Lower leg skin (tissue), 3 donors: ENCODE measurements at regions not wholly inside any gene's neighbourhood (a gene's known extent, or its start where the extent isn't known, plus 50 kb on each side); places are given as distances from the start of the nearest gene placed in this dataset.

ENCODE experiments used
- POLR2A ChIP-seq, 2 donors: fragments of 450-650 bp; IDR thresholded peaks; one replicate each; pipeline ENCODE4 v1.6.1; 2016 to 2017; ENCODE audit warnings: antibody characterized with exemption in 2 of 2, mild to moderate bottlenecking in 1 of 2, moderate library complexity in 1 of 2
- TF ChIP-seq, protein P1 (sequence below), 3 donors: fragments of 450-650 bp; IDR thresholded peaks; one replicate each; pipeline ENCODE4 v1.5.1; 2016; ENCODE audit warnings: antibody characterized with exemption in 3 of 3, mild to moderate bottlenecking in 3 of 3, moderate library complexity in 2 of 3

DNA sequence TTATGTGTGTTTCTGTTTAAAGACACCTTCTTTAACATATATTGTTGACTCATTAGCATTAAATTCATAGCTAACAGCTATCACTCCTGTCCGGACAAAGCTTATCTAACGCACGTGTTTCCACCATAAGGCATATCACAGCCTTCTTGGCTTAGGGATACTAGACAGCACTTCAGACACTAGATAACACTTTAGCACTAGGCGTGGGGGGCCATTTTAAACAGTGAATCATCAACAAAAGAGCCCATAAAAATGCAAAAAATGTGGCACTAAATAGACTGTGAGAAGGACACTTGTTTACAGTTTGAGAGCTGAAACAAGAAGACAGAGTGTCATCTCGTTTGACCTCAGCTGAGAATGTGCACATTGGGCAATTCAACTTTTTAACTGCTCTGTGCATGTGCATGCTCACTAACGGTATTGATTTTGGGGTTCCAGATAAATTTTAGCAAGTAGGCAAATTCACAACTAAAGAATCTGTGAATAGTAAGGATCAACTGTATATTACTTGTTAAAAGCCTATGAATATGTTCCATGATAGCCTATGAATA is 58.9 kb upstream of the RAI2 start:
- TF ChIP-seq, protein P1, sequence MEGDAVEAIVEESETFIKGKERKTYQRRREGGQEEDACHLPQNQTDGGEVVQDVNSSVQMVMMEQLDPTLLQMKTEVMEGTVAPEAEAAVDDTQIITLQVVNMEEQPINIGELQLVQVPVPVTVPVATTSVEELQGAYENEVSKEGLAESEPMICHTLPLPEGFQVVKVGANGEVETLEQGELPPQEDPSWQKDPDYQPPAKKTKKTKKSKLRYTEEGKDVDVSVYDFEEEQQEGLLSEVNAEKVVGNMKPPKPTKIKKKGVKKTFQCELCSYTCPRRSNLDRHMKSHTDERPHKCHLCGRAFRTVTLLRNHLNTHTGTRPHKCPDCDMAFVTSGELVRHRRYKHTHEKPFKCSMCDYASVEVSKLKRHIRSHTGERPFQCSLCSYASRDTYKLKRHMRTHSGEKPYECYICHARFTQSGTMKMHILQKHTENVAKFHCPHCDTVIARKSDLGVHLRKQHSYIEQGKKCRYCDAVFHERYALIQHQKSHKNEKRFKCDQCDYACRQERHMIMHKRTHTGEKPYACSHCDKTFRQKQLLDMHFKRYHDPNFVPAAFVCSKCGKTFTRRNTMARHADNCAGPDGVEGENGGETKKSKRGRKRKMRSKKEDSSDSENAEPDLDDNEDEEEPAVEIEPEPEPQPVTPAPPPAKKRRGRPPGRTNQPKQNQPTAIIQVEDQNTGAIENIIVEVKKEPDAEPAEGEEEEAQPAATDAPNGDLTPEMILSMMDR (IDR thresholded peaks at IDR 0.05): no peak
- TF ChIP-seq POLR2A (IDR thresholded peaks at IDR 0.05): no peak
